OCI-LY7 (cell line): ENCODE measurements at regions not wholly inside any gene's neighbourhood (a gene's known extent, or its start where the extent isn't known, plus 50 kb on each side); places are given as distances from the start of the nearest gene placed in this dataset.

Experiments used
- BruUV-seq: library from RNA; stranded (reverse); fragments of 400-500 nt; replicated peaks from 2 replicates; lab custom pipeline; 2021; lab: Mats Ljungman, UMichigan
- CTCF ChIA-PET: fragments of 300-600 bp; sonication (Branson Sonifier 250); formaldehyde crosslinking; loops from one replicate; lab custom pipeline; 2022; ENCODE audit warnings: antibody characterized with exemption; ENCODE audit not compliant: unreplicated experiment; lab: Charles Lee
- POLR2A ChIA-PET: fragments of 300-600 bp; sonication (Branson Sonifier 250); formaldehyde crosslinking; loops from one replicate; lab custom pipeline; 2022; ENCODE audit warnings: antibody characterized with exemption; lab: Charles Lee
- DNase-seq: peaks from one replicate; pipeline ENCODE4 v3.0.0-alpha.2; 2015; ENCODE audit warnings: low spot score
- H2AFZ ChIP-seq: fragments of 200-600 bp; sonication (generic), shearing (Covaris generic); 2 replicates; pipeline ENCODE4 v1.6.1; 2014; ENCODE audit warnings: mild to moderate bottlenecking, antibody characterized with exemption, low read length, moderate library complexity
- H3K27ac ChIP-seq: fragments of 200-600 bp; sonication (generic); 2 replicates; pipeline ENCODE4 v1.5.1; 2014; ENCODE audit warnings: mixed run types, low read depth, mild to moderate bottlenecking, moderate library complexity, low read length, inconsistent platforms; ENCODE audit not compliant: poor library complexity, severe bottlenecking
- H3K36me3 ChIP-seq: fragments of 200-600 bp; sonication (generic); 2 replicates; pipeline ENCODE4 v1.6.1; 2014; ENCODE audit warnings: mild to moderate bottlenecking, antibody characterized with exemption, low read length, moderate library complexity, mixed read lengths; ENCODE audit not compliant: insufficient read depth
- H3K4me1 ChIP-seq: fragments of 200-600 bp; sonication (generic); 2 replicates; pipeline ENCODE4 v1.5.1; 2014; ENCODE audit warnings: mild to moderate bottlenecking, low read length; ENCODE audit not compliant: insufficient read depth, poor library complexity, severe bottlenecking
- H3K4me2 ChIP-seq: fragments of 200-600 bp; sonication (generic); 2 replicates; pipeline ENCODE4 v1.6.1; 2014; ENCODE audit warnings: mild to moderate bottlenecking, low read length
- H3K4me3 ChIP-seq: fragments of 200-600 bp; sonication (generic); 2 replicates; pipeline ENCODE4 v1.5.1; 2014; ENCODE audit warnings: mild to moderate bottlenecking, low read depth, low read length; ENCODE audit not compliant: poor library complexity, severe bottlenecking
- H3K79me2 ChIP-seq: fragments of 200-600 bp; sonication (generic); 2 replicates; pipeline ENCODE4 v1.6.1; 2016; ENCODE audit warnings: low read depth, mild to moderate bottlenecking, low read length, moderate library complexity, mixed read lengths; ENCODE audit not compliant: insufficient read depth
- H3K9me2 ChIP-seq: fragments of 200-600 bp; sonication (generic); 2 replicates; pipeline ENCODE4 v1.6.1; 2016; ENCODE audit warnings: mild to moderate bottlenecking, low read length, mixed read lengths; ENCODE audit not compliant: insufficient read depth
- H3K9me3 ChIP-seq: fragments of 200-600 bp; sonication (generic); 2 replicates; pipeline ENCODE4 v1.6.1; 2014; ENCODE audit warnings: mild to moderate bottlenecking, mixed run types, low read length, mixed read lengths
- H4K20me1 ChIP-seq: fragments of 200-600 bp; sonication (generic); 2 replicates; pipeline ENCODE4 v1.6.1; 2014; ENCODE audit warnings: mild to moderate bottlenecking, antibody characterized with exemption, low read length, moderate library complexity, mixed read lengths; ENCODE audit not compliant: insufficient read depth
- CTCF ChIP-seq: fragments of 200-600 bp; sonication (generic); conservative IDR thresholded peaks from 2 replicates; pipeline ENCODE4 v1.5.1; 2014; ENCODE audit warnings: mild to moderate bottlenecking, antibody characterized with exemption, low read length, moderate library complexity, mixed read lengths
- EZH2phosphoT487 ChIP-seq: fragments of 200-600 bp; sonication (generic); IDR thresholded peaks from 2 replicates; pipeline ENCODE4 v1.6.1; 2018; ENCODE audit warnings: low read depth, borderline replicate concordance, mild to moderate bottlenecking, mixed run types, antibody characterized with exemption, low read length, moderate library complexity, mixed read lengths
- intact Hi-C: fragments of 100-400 bp; cut with micrococcal nuclease; formaldehyde crosslinking; loops from one replicate; pipeline ENCODE4 v1.10.0; 2022; ENCODE audit not compliant: unreplicated experiment

- DNase-seq, result no peak
- H3K79me2 ChIP-seq, result no peaks in the 10 kb centered on the region
- ChIA-PET POLR2A (interaction anchor here (0.6 kb wide), 1 partner anchor 9 kb away, joined by 3 read pairs; no protein-coding TSS in a partner anchor), CTCF (no interaction called here)
- no peaks in the 10 kb centered on the region for H3K36me3 ChIP-seq
- H3K4me1 ChIP-seq, result no peaks in the 10 kb centered on the region
- no peak overlapping the region for H3K4me3 ChIP-seq
- H3K9me2 ChIP-seq, result no peaks in the 10 kb centered on the region
- BruUV-seq, result no TSS peak
- no peaks in the 10 kb centered on the region for H3K9me3 ChIP-seq
- no peak for TF ChIP-seq EZH2phosphoT487
- no peak for TF ChIP-seq CTCF
- no peak overlapping the region for H2AFZ ChIP-seq
- H3K27ac ChIP-seq, result no peak overlapping the region
- intact Hi-C loops, result no loop called here
- H4K20me1 ChIP-seq, result no peaks in the 10 kb centered on the region
- no peak overlapping the region for H3K4me2 ChIP-seq
Observed at GRCh38 chr6:144510859-144511258, 225.7 kb downstream of the UTRN start.

GRCh38 chr6:144515761-144516160 lies 230.6 kb downstream of the UTRN start:
- no peak for DNase-seq
- Histone ChIP-seq H3K4me2 (no peak overlapping the region), H3K9me2 (no peaks in the 10 kb centered on the region), H3K4me1 (no peaks in the 10 kb centered on the region), H3K36me3 (no peaks in the 10 kb centered on the region), H3K9me3 (no peaks in the 10 kb centered on the region), H3K27ac (no peak overlapping the region), H4K20me1 (no peaks in the 10 kb centered on the region), H2AFZ (no peak overlapping the region), H3K4me3 (no peak overlapping the region), H3K79me2 (no peaks in the 10 kb centered on the region)
- BruUV-seq, result no TSS peak
- intact Hi-C loops, result no loop called here
- no peak for TF ChIP-seq EZH2phosphoT487
- TF ChIP-seq CTCF, result no peak
- ChIA-PET POLR2A (interaction anchor here (0.6 kb wide), 2 partner anchors 217 to 232 kb away, joined by 3 read pairs; no protein-coding TSS in a partner anchor), CTCF (no interaction called here)

- Histone ChIP-seq H3K4me2 (no peak overlapping the region), H3K79me2 (no peaks in the 10 kb centered on the region), H3K9me2 (no peaks in the 10 kb centered on the region), H3K4me1 (no peaks in the 10 kb centered on the region), H3K27ac (no peak overlapping the region), H4K20me1 (no peaks in the 10 kb centered on the region), H2AFZ (no peak overlapping the region), H3K4me3 (no peak overlapping the region), H3K36me3 (no peaks in the 10 kb centered on the region), H3K9me3 (no peaks in the 10 kb centered on the region)
- POLR2A ChIA-PET, result interaction anchor here (0.7 to 1.3 kb wide), 3 partner anchors 9 to 257 kb away, joined by 3 to 4 read pairs (median 3); no protein-coding TSS in a partner anchor
- no peak for TF ChIP-seq CTCF
- no peak for TF ChIP-seq EZH2phosphoT487
- CTCF ChIA-PET, result no interaction called here
- DNase-seq, result no peak
- intact Hi-C loops, result no loop called here
- BruUV-seq, result no TSS peak
Observed at GRCh38 chr6:144519426-144519825, 234.3 kb downstream of the UTRN start.
